Fibroblast of peridontal ligament (primary cell): ENCODE measurements at regions not wholly inside any gene's neighbourhood (a gene's known extent, or its start where the extent isn't known, plus 50 kb on each side); places are given as distances from the start of the nearest gene placed in this dataset.

ENCODE experiments used
- DNase-seq: peaks from one replicate; pipeline ENCODE4 v3.0.0-alpha.2; 2010; ENCODE audit errors: extremely low read depth

GRCh38 chr5:2291146-2291840 lies 408.6 kb upstream of the IRX4 start:
- DNase-seq = no peak

- no peak for DNase-seq
These were observed 406.7 kb upstream of the IRX4 start for GRCh38 chr5:2289380-2289779.

- DNase-seq = no peak
These were observed 406.2 kb upstream of the IRX4 start for GRCh38 chr5:2288968-2289367.

GRCh38 chr5:2288466-2288865 lies 405.7 kb upstream of the IRX4 start:
- DNase-seq = no peak

- no peak for DNase-seq
These were observed 403.5 kb upstream of the IRX4 start for GRCh38 chr5:2286250-2286649.

- DNase-seq = no peak
These were observed 402.0 kb upstream of the IRX4 start for GRCh38 chr5:2284678-2285077.

- no peak for DNase-seq
These were observed 400.8 kb upstream of the IRX4 start for GRCh38 chr5:2283481-2284045.

- DNase-seq = no peak
These were observed 400.2 kb upstream of the IRX4 start for GRCh38 chr5:2282893-2283292.

GRCh38 chr5:2282034-2282690 lies 399.4 kb upstream of the IRX4 start:
- no peak for DNase-seq

- DNase-seq = no peak
These were observed 398.7 kb upstream of the IRX4 start for GRCh38 chr5:2281446-2281845.

- DNase-seq = no peak
These were observed 397.6 kb upstream of the IRX4 start for GRCh38 chr5:2280318-2280717.

GRCh38 chr5:2278825-2279456 lies 396.2 kb upstream of the IRX4 start:
- DNase-seq = no peak

- DNase-seq = no peak
These were observed 395.2 kb upstream of the IRX4 start for GRCh38 chr5:2277886-2278285.

GRCh38 chr5:2276101-2276500 lies 393.4 kb upstream of the IRX4 start:
- DNase-seq = no peak

GRCh38 chr5:2272755-2273154 lies 390.0 kb upstream of the IRX4 start:
- no peak for DNase-seq

- no peak for DNase-seq
These were observed 389.3 kb upstream of the IRX4 start for GRCh38 chr5:2272039-2272438.

GRCh38 chr5:2271316-2271715 lies 388.6 kb upstream of the IRX4 start:
- no peak for DNase-seq

GRCh38 chr5:2270467-2270866 lies 387.7 kb upstream of the IRX4 start:
- no peak for DNase-seq

GRCh38 chr5:2269656-2270055 lies 386.9 kb upstream of the IRX4 start:
- no peak for DNase-seq

- no peak for DNase-seq
These were observed 385.3 kb upstream of the IRX4 start for GRCh38 chr5:2267991-2268390.

- no peak for DNase-seq
These were observed 384.0 kb upstream of the IRX4 start for GRCh38 chr5:2266641-2267240.

- DNase-seq = no peak
These were observed 382.6 kb upstream of the IRX4 start for GRCh38 chr5:2265341-2265740.

- DNase-seq = no peak
These were observed 381.0 kb upstream of the IRX4 start for GRCh38 chr5:2263763-2264162.
